Gastroesophageal sphincter (tissue), 4 donors: ENCODE measurements at regions not wholly inside any gene's neighbourhood (a gene's known extent, or its start where the extent isn't known, plus 50 kb on each side); places are given as distances from the start of the nearest gene placed in this dataset.

Source experiments
- ATAC-seq: fragments of 150-250 bp; one replicate; pipeline ENCODE4 v1.9.1; 2016; ENCODE audit warnings: mild to moderate bottlenecking, moderate library complexity
- H3K27ac ChIP-seq, 4 donors: fragments of 200-600 bp; sonication (generic) in 3 of 4; 1 replicate in 3 of 4; 2 replicates in 1 of 4; pipeline ENCODE4 v1.5.1; 2016 to 2019
- H3K27me3 ChIP-seq: fragments of 200-600 bp; sonication (generic); one replicate; pipeline ENCODE4 v1.5.1; 2019
- H3K36me3 ChIP-seq, 2 donors: fragments of 200-600 bp; sonication (generic); one replicate each; pipeline ENCODE4 v1.5.1; 2019; ENCODE audit warnings: control low read depth in 1 of 2
- H3K4me1 ChIP-seq, 3 donors: fragments of 200-600 bp; sonication (generic); 1 replicate in 2 of 3; 2 replicates in 1 of 3; pipeline ENCODE4 v1.5.1; 2016 to 2019; ENCODE audit warnings: control low read depth in 2 of 3
- H3K4me3 ChIP-seq, 2 donors: fragments of 200-600 bp; sonication (generic); one replicate each; pipeline ENCODE4 v1.5.1; 2019; ENCODE audit warnings: mild to moderate bottlenecking in 1 of 2, moderate library complexity in 1 of 2
- H3K9me3 ChIP-seq, 3 donors: fragments of 200-600 bp; sonication (generic); one replicate each; pipeline ENCODE4 v1.5.1; 2017 to 2019; ENCODE audit warnings: control low read depth in 2 of 3
- EP300 ChIP-seq: sonication (generic); formaldehyde crosslinking; IDR thresholded peaks from one replicate; pipeline ENCODE4 v1.6.1; 2017; ENCODE audit warnings: antibody characterized with exemption, mild to moderate bottlenecking
- POLR2A ChIP-seq, 2 donors: fragments of 450-650 bp; IDR thresholded peaks; one replicate each; pipeline ENCODE4 v1.6.1; 2017; ENCODE audit warnings: antibody characterized with exemption in 2 of 2, mild to moderate bottlenecking in 2 of 2, moderate library complexity in 1 of 2
- POLR2AphosphoS5 ChIP-seq: sonication (generic); formaldehyde crosslinking; IDR thresholded peaks from one replicate; pipeline ENCODE4 v1.6.1; 2017; ENCODE audit warnings: antibody characterized with exemption
- WGBS, 2 donors: methylation state at CpG; one replicate each; pipeline ENCODE4 v1.1.5; 2018; ENCODE audit warnings: low coverage in 1 of 2; 5-methylcytosine and 5-hydroxymethylcytosine counted together
- TF ChIP-seq, protein P1 (sequence below), 4 experiments: fragments of 200-600 bp in 2 of 4; fragments of 450-650 bp in 2 of 4; sonication (generic) in 1 of 4; IDR thresholded peaks; one replicate each; pipeline ENCODE4 v1.5.1; 2017 to 2019; ENCODE audit warnings: antibody characterized with exemption in 4 of 4, mild to moderate bottlenecking in 2 of 4, moderate library complexity in 2 of 4

DNA sequence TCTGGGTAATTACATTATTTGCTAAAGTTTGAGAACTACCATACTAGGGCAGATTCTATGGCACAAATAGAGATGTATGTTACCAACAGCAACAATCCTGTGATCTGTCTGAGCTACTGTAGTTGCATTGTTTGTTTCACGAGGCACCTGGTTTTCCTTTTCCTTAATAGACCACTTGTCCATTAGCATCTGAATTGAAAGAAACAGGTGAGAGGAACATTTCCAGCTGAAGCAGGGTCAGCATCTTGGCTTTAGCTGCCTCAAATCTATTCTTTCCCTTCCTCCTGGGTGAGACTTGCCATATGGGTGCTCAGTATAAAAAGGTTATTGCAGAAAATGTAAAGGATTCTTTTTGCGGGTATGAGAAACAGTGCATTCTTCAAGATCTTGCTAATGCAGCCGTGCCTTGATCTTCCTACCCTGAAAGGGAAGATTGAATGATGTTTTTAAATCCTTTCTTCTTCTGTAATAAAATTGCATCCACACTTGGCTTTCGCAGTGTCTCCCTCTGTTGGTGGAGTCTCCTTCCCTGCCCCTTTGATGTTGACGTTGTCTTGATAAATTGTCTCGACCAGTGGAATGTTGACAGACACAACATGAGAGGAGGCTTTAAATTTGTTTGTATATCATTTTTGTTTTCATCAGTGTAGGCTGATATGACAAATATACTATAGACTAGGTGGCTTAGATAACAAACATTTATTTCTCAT lies 118.0 kb upstream of the BRINP1 start:
- Histone ChIP-seq H3K27me3 (no peaks in the 10 kb centered on the region), H3K9me3 (no peaks in the 10 kb centered on the region), H3K4me3 (no peak overlapping the region), H3K36me3 (no peaks in the 10 kb centered on the region), H3K27ac (no peak overlapping the region), H3K4me1 (no peaks in the 10 kb centered on the region)
- no peak for TF ChIP-seq POLR2AphosphoS5
- no peak for TF ChIP-seq EP300
- TF ChIP-seq POLR2A (IDR thresholded peaks at IDR 0.05): no peak
- TF ChIP-seq, protein P1, sequence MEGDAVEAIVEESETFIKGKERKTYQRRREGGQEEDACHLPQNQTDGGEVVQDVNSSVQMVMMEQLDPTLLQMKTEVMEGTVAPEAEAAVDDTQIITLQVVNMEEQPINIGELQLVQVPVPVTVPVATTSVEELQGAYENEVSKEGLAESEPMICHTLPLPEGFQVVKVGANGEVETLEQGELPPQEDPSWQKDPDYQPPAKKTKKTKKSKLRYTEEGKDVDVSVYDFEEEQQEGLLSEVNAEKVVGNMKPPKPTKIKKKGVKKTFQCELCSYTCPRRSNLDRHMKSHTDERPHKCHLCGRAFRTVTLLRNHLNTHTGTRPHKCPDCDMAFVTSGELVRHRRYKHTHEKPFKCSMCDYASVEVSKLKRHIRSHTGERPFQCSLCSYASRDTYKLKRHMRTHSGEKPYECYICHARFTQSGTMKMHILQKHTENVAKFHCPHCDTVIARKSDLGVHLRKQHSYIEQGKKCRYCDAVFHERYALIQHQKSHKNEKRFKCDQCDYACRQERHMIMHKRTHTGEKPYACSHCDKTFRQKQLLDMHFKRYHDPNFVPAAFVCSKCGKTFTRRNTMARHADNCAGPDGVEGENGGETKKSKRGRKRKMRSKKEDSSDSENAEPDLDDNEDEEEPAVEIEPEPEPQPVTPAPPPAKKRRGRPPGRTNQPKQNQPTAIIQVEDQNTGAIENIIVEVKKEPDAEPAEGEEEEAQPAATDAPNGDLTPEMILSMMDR (IDR thresholded peaks at IDR 0.05): no peak
- 20 to 50% methylated on average over 3 to 6 of the region's 6 CpGs for WGBS, 2 donors
- no peak for ATAC-seq

DNA sequence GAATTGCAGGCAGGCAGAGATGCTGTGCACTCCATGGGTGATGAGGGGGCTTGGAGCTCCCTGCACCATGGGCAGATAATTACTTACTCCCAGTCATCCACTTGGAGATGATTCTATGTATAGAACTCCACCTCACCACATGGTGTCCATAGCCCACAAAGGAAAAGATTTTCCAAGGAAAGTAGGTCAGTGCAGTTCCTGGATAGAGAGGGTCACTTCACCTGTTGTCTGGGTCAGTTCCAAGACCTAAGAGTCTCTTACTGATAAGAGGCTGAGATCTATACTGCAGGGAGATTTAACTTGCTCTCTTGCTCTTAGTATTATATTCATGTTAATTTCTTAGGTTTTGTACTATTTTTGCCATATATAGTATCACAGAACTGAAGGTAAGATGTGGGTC lies 113.9 kb upstream of the BRINP1 start:
- Histone ChIP-seq H3K27me3 (no peaks in the 10 kb centered on the region), H3K9me3 (no peaks in the 10 kb centered on the region), H3K36me3 (no peaks in the 10 kb centered on the region), H3K4me1 (no peaks in the 10 kb centered on the region), H3K27ac (no peak overlapping the region), H3K4me3 (no peak overlapping the region)
- no peak for TF ChIP-seq POLR2A (IDR thresholded peaks at IDR 0.05)
- no peak for TF ChIP-seq POLR2AphosphoS5
- TF ChIP-seq EP300: no peak
- TF ChIP-seq, protein P1 (IDR thresholded peaks at IDR 0.05): no peak
- no peak for ATAC-seq

DNA sequence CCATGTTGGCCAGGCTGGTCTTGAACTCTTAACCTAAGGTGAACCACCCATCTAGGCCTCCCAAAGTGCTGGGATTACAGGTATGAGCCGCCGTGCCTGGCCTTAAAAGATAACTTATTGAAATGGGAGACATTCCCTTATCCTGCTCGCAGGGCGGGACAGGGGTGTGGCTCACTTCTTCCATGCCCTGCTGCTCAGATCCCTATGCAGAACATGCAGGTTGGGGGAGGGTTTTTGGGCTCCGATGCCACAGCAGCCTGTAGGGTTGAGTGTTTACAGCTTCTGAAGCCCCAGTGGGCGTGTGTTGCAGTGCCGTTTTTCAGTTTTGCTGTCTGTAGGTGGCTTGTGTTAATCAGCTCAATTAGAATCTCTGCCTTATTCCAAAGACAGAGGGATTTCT lies 108.0 kb upstream of the BRINP1 start:
- H3K27me3 ChIP-seq: no peaks in the 10 kb centered on the region
- H3K4me1 ChIP-seq: no peaks in the 10 kb centered on the region
- no peak overlapping the region for H3K27ac ChIP-seq
- H3K36me3 ChIP-seq: no peaks in the 10 kb centered on the region
- TF ChIP-seq EP300 (no peak), POLR2AphosphoS5 (no peak), POLR2A (IDR thresholded peaks at IDR 0.05) (no peak)
- TF ChIP-seq, protein P1 (IDR thresholded peaks at IDR 0.05): no peak
- no peak overlapping the region for H3K4me3 ChIP-seq
- no peaks in the 10 kb centered on the region for H3K9me3 ChIP-seq
- no peak for ATAC-seq
- WGBS, 2 donors: no CpG with 5 or more reads among the region's 7 CpGs

GRCh38 chr9:119458068-119458467 lies 88.8 kb upstream of the BRINP1 start:
- TF ChIP-seq POLR2A (IDR thresholded peaks at IDR 0.05): no peak
- TF ChIP-seq POLR2AphosphoS5: no peak
- TF ChIP-seq, protein P1 (IDR thresholded peaks at IDR 0.05): no peak
- TF ChIP-seq EP300: no peak
- WGBS, 2 donors: 51 to 53% methylated on average over 3 of the region's 3 CpGs

DNA sequence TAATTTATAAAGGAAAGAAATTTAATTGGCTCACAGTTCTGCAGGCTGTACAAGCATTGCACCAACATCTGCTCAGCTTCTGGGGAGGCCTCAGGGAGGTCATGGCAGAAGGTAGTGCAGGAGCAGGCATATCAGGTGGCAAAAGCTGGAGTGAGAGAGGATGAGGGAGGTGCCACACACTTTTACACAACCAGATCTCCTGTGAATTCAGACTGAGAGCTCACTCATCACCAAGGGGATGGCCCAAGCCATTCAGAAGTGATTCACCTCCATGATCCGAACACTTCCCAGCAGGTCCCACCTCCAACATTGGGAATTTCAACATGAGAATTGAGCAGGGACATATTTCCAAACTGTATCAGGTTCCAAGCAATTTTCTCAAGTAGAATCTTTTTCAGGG lies 84.7 kb upstream of the BRINP1 start:
- Histone ChIP-seq H3K4me3 (no peak overlapping the region), H3K36me3 (no peaks in the 10 kb centered on the region), H3K9me3 (peaks cover 0 to 7% (median 0%) of the 10 kb centered on the region in 3 donors), H3K4me1 (no peaks in the 10 kb centered on the region), H3K27me3 (no peaks in the 10 kb centered on the region), H3K27ac (no peak overlapping the region)
- 80 to 83% methylated on average over 1 of the region's 1 CpG for WGBS, 2 donors
- ATAC-seq: no peak
- TF ChIP-seq POLR2AphosphoS5: no peak
- TF ChIP-seq EP300: no peak
- TF ChIP-seq POLR2A (IDR thresholded peaks at IDR 0.05): no peak
- TF ChIP-seq, protein P1 (IDR thresholded peaks at IDR 0.05): no peak

More at GRCh38 chr9:119458068-119458467, 88.8 kb upstream of the BRINP1 start:
- no peaks in the 10 kb centered on the region for H3K9me3 ChIP-seq
- H3K4me1 ChIP-seq: no peaks in the 10 kb centered on the region
- H3K36me3 ChIP-seq: no peaks in the 10 kb centered on the region
- ATAC-seq: no peak
- H3K27me3 ChIP-seq: peaks cover 4% of the 10 kb centered on the region
- no peak overlapping the region for H3K4me3 ChIP-seq
- no peak overlapping the region for H3K27ac ChIP-seq
